Adrenal gland (tissue), 5 donors: ENCODE measurements at regions not wholly inside any gene's neighbourhood (a gene's known extent, or its start where the extent isn't known, plus 50 kb on each side); places are given as distances from the start of the nearest gene placed in this dataset.

Source experiments
- CTCF ChIP-seq, 6 experiments: fragments of 450-650 bp in 4 of 6; fragments of 200-600 bp in 2 of 6; sonication (generic) in 1 of 6; IDR thresholded peaks; 1 replicate in 5 of 6; 2 replicates in 1 of 6; pipeline versions ENCODE4 v1.5.1 to v1.8.0; 2016 to 2021; ENCODE audit warnings: antibody characterized with exemption in 6 of 6, mild to moderate bottlenecking in 2 of 6, moderate library complexity in 1 of 6
- POLR2A ChIP-seq, 2 donors: fragments of 450-650 bp; IDR thresholded peaks; one replicate each; pipeline ENCODE4 v1.6.1; 2017; ENCODE audit warnings: antibody characterized with exemption in 2 of 2, mild to moderate bottlenecking in 2 of 2, moderate library complexity in 1 of 2
- donor health status: DM: no; HTN: no; CAD: no.

GRCh38 chr5:105453216-105453807 is 1890.7 kb upstream of the NUDT12 start:
- TF ChIP-seq POLR2A (IDR thresholded peaks at IDR 0.05) (no peak), CTCF (IDR thresholded peaks at IDR 0.05) (no peak)
